ENCODE measurements at regions not wholly inside any gene's neighbourhood (a gene's known extent, or its start where the extent isn't known, plus 50 kb on each side); places are given as distances from the start of the nearest gene placed in this dataset.

DNA sequence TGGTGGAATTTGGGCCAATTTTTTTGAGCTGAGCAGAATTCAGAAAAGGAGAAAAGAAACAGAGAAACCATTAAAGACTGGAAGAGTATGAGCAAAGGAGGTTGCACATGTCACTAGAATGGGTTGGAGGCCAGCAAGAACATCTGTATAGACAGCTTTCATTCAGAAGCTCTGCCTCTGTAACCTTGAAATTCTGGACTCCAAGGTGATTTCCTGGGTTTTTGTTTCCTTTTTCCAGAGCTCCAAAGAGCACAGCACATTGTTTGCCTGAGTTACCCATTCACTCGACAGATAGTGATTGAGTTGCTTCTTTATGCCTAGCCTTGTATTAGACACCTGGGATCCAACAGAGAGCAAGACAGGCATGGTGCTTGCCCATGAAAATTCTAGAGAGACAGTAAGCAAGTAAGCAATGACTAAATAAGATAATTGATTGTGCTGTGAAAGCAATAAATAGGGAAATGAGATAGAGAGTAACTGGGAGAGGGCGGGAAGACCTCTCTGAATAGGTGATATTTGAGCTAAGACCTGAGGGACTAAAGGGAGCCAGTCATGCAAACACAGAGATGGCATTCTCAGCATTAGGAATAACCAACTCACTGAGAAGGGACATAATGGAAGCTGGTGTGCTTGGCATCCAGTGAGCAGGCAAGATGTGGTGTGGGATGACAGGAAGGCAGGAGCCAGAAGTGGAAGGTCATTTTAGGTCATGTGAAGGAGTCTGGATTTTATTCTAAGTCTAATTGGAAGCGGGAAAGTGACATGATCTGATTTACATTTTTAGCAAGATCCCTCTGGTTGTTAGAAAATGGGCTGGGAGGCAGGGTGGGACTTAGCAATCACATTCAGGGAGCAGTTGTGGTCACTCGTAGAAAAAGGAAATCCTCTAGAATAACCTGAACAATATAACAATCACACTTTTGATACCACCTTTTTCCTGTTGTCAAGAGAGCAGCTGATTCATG is 197.5 kb downstream of the HS3ST3A1 start:
- no peak for DNase-seq

- DNase-seq = no peak
Measured at GRCh38 chr17:13400491-13400890, 201.2 kb downstream of the HS3ST3A1 start.

DNA sequence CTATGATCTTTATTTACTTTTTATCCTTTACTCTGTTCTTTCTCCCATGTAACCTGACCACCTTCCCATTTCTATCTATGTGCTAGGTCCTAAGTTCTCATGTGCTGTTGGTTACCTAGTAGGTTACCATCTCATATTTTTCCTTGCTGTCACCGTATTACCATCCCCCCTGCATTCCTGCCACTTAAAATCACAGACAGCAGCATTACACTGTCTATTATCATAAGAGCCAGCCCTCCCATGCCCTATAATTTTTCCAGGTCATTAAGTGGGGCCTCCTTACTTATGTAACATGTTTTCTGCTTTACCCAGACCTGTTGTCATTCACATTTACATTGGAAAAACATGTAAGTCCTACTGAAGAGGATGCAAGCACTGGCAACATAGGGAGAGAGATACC is 202.9 kb downstream of the HS3ST3A1 start:
- DNase-seq = no peak

- no peak for DNase-seq
Measured at GRCh38 chr17:13398091-13398490, 203.6 kb downstream of the HS3ST3A1 start.

- DNase-seq = no peak
Measured at GRCh38 chr17:13395862-13396261, 205.9 kb downstream of the HS3ST3A1 start.

GRCh38 chr17:13395346-13395745 is 206.4 kb downstream of the HS3ST3A1 start:
- DNase-seq = no peak

DNA sequence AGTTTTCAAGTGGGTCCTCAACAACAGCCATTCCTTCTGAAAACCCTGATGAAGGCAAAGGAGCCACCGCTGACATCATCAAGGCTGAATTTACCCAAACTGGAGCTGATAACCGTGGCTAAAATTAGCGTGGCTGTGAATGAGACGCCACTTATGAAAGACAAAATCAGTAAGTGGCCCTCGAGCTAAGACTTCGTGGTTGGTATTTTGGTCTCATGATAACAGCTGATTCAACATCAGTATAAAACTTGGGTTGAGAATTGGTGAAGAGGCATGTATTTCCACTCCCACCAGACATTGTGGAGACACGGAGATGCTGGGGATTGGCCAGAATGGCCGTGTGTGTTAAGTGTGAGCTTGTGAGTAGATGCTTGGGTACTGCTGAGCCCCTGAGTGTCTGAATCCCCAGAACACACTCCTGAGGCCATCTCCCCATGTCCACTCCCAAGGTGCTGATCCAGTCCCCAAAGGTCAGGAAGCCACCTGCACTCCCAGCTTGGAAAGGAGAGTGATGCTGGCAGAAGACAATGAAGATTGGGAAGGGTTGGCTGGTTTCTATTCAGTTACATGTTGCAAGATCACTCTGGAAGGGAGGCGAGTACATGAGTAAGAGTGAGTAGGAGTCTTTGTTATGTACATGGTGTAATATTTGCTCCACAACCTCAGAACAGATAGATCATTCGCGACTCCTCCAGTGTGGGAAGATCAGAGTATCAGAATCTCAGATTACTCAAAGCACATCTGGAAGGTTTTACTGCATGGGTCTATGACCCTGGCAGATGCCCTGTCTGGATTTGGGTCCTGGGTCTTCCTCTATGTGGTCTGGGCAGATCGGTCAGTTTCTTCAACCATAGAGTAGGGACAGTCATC is 207.7 kb downstream of the HS3ST3A1 start:
- DNase-seq = no peak

DNA sequence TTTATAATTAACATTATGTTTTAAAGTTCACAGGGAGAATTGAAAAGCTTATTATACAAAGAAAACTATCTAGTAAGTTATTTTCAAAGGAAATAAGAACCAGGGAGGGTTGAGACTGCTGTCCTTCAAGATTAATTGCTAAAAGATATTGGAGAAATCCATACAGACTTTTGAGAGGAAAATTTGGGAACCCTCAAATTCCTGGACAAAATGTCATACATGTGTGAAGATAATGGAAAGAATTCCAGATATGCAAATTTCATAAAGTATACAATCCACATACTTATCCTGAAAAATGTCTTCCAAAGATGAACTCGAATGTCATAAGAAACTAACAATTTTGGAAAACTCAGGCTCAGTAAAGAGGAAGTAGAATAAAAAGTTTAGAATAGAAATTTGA is 213.8 kb downstream of the HS3ST3A1 start:
- no peak for DNase-seq

DNA sequence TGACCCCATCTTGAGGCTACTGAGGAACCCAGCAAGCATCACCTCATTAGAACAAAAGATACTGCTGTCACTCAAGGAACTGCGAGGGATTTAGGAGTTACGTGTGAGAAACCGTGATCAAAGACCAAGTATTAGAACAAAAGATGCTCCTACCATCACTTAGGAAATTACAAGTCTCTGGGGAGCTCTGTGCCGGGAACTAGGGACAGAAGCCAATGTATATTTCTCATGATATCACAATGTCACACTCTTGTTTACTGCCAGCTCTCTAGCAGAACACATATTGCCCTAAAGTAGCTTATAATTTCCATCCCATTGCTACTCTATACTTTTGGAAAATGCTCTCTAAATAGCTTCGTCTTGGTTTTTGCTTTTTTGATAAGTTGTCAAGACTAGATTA is 214.5 kb downstream of the HS3ST3A1 start:
- DNase-seq = no peak

GRCh38 chr17:13385481-13385911 is 216.2 kb downstream of the HS3ST3A1 start:
- no peak for DNase-seq

DNA sequence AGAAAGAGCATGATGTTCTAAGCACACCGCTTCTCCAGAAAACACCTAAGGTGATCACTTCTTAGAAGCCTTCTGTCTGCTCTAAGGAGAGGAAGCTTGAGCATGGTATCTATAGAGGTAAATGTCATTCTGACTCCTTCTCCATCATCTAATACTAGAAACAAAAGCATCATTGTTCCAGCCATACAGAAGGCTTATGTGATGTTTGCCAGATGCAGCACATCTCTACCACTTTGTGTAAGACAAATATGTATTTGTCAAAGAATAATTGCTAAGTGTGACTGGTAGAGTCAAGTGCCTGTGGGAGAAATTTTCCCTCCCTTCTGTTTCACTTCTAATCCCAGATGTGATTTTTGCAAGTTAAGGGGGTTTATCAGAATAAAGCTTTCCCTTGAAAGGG is 217.1 kb downstream of the HS3ST3A1 start:
- no peak for DNase-seq

DNA sequence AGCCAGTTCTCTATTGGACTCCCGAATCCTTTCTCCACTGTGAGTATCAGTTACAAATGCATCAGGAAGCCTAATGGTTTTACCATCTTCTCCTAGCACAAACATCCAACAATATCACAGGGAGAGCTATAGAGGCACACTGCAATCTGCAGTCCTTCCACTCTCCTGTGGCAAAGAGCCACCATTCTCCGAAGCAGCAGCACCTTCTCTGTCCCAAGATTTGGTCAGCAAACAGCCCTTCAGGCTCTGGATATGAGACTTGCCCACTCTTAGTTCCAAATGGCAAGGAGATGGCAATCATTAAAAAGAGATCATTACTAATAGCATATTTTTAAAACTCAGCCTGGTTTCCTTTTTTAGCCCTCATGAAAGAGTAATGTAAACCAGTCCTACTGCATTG is 223.4 kb downstream of the HS3ST3A1 start:
- no peak for DNase-seq

- no peak for DNase-seq
Measured at GRCh38 chr17:13374203-13375143, 227.3 kb downstream of the HS3ST3A1 start.

GRCh38 chr17:13372432-13372831 is 229.3 kb downstream of the HS3ST3A1 start:
- no peak for DNase-seq

DNA sequence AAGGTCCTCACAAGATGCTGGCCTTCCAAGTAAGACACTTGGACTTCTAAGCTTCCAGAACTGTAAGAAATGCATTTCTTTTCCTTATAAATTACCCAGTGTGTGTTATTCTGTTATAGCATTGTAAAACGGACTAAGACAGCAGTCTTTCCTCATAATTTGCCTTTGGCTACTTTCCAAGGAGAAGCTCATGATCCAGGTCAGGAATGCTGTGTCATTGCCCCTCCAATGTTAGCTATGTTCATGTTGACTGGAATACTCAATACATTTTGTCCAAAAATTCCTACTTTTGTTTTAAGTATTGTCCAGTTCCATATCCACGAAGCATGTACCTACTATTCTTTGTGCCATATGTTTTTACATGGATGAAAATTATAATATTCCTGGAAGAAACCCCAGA is 234.6 kb downstream of the HS3ST3A1 start:
- no peak for DNase-seq

DNA sequence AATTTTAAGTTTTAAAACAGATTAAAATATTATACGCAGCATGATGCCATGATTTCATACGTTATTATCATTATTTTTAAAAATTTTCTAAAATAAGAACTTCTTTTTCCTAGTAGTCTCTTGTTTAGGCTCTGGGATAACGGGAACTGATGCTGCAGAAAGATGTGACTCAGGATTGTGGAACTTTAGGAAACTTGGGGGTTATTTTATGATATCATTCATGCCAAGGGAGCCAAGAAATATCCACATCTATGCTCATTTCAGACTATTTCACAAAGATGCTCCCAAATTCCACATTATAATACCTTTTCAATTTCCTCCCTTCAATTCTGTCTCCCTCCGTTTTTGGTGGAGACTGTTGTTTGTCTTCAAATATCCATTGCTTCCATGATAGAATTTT is 236.4 kb downstream of the HS3ST3A1 start:
- no peak for DNase-seq

- no peak for DNase-seq
Measured at GRCh38 chr17:13363771-13364170, 238.0 kb downstream of the HS3ST3A1 start.

- DNase-seq = no peak
Measured at GRCh38 chr17:13362341-13363122, 239.2 kb downstream of the HS3ST3A1 start.

DNA sequence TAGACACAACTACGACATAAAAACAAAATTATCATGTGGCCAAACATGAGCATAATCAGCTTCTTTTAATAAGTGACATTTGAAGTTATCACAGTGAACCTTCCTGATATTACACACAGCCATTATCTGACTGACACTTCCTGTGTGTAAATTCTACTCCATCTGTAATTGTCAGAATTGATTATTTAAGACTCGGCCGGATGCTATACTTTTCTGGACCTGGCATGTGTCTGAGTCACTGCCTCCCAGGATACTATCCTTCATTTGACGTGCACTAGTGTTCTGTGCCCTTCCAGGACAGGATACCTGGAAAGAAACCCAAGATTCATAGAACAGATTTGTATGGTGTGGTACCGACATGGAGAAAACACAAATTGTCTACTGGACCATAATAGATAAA is 242.0 kb downstream of the HS3ST3A1 start:
- no peak for DNase-seq

DNA sequence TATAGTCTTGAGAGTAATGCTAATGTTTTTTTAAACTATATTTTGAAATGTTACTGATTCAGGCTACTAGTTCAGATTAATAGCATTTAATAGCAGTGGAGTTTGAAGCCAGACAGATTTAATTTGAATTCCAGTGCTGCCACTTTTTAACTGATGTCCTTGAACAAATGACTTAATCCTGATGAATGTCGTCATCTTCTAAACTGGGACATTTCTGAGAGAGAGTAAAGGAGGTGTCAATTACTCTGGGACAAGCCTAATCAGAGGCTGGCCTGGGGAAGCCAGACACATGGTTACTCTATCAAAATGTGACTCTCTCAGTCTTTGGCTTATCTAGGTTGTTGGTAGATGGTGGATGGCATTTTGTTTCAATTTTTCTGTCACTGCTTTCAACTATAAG is 246.7 kb downstream of the HS3ST3A1 start:
- DNase-seq = no peak

DNA sequence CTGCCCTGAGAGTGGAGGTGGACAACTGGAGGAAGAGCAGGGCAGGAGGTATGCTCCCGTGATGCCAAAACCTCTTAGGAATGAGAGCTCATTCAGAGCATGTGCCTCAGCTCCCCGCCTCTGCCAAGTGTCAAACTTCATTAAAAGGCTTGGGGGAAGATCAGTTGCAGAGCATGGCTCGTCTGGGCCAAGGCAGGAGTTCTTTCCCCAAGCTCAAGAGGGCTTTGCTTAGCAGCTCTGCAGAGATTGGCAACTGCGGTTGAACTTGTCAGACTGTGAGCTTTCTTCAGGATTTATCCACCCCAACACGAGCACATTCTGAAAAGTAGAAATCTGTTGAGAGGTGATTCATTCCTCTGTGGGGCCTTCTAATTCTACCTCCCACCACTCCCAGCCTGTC is 248.1 kb downstream of the HS3ST3A1 start:
- DNase-seq = no peak
